Loucy (cell line): ENCODE measurements at regions not wholly inside any gene's neighbourhood (a gene's known extent, or its start where the extent isn't known, plus 50 kb on each side); places are given as distances from the start of the nearest gene placed in this dataset.

Experiments
- EZH2phosphoT487 ChIP-seq: fragments of 200-600 bp; IDR thresholded peaks from 2 replicates; pipeline ENCODE4 v1.6.1; 2018; ENCODE audit warnings: antibody characterized with exemption, mild to moderate bottlenecking, moderate library complexity, borderline replicate concordance
- TF ChIP-seq, protein P1 (sequence below): fragments of 200-600 bp; sonication (generic); conservative IDR thresholded peaks from 2 replicates; pipeline ENCODE4 v1.5.1; 2014; ENCODE audit warnings: mild to moderate bottlenecking, antibody characterized with exemption, low read length

DNA sequence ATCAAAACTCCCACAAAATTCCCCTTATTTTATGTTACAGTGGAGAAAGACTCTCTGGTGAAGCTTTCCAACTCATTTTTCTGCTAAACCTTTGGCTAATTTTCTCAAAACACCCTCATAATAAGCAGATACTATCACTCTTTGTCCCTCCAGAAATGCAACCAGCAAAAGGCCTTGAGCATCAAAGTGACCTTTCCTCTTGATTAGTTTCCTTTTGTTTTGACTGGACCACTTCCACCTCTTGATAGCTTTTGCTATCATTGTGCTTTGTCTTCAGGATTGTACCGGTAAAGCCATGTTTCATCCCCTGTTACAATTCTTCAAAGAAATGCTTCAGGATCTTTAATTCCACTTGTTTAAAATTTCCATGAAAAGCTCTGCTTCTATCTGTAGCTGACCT is 115.1 kb upstream of the SLC13A1 start:
- TF ChIP-seq, protein P1, sequence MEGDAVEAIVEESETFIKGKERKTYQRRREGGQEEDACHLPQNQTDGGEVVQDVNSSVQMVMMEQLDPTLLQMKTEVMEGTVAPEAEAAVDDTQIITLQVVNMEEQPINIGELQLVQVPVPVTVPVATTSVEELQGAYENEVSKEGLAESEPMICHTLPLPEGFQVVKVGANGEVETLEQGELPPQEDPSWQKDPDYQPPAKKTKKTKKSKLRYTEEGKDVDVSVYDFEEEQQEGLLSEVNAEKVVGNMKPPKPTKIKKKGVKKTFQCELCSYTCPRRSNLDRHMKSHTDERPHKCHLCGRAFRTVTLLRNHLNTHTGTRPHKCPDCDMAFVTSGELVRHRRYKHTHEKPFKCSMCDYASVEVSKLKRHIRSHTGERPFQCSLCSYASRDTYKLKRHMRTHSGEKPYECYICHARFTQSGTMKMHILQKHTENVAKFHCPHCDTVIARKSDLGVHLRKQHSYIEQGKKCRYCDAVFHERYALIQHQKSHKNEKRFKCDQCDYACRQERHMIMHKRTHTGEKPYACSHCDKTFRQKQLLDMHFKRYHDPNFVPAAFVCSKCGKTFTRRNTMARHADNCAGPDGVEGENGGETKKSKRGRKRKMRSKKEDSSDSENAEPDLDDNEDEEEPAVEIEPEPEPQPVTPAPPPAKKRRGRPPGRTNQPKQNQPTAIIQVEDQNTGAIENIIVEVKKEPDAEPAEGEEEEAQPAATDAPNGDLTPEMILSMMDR: no peak
- TF ChIP-seq EZH2phosphoT487: no peak
